Liver (tissue), 7 donors: ENCODE measurements at regions not wholly inside any gene's neighbourhood (a gene's known extent, or its start where the extent isn't known, plus 50 kb on each side); places are given as distances from the start of the nearest gene placed in this dataset.

ENCODE experiments used
- DNase-seq: peaks from one replicate; pipeline ENCODE4 v3.0.0-alpha.2; 2017; ENCODE audit warnings: low spot score
- H3K27ac ChIP-seq, 2 donors: one replicate each; pipeline ENCODE4 v1.7.0; 2013; ENCODE audit warnings: inconsistent platforms in 2 of 2, low read length in 2 of 2, control low read depth in 1 of 2, low read depth in 1 of 2, mild to moderate bottlenecking in 1 of 2
- H3K27me3 ChIP-seq, 4 donors: one replicate each; pipeline versions ENCODE4 v1.6.1 to v1.7.0; 2013; ENCODE audit warnings: low read length in 3 of 4, inconsistent platforms in 1 of 4, mild to moderate bottlenecking in 1 of 4, moderate library complexity in 1 of 4; ENCODE audit not compliant: control insufficient read depth in 4 of 4, insufficient read depth in 4 of 4
- H3K36me3 ChIP-seq, 4 donors: one replicate each; pipeline versions ENCODE4 v1.6.1 to v1.7.0; 2013; ENCODE audit warnings: low read length in 3 of 4, mild to moderate bottlenecking in 3 of 4, low read depth in 1 of 4, moderate library complexity in 1 of 4; ENCODE audit not compliant: control insufficient read depth in 4 of 4, insufficient read depth in 3 of 4
- H3K4me1 ChIP-seq, 4 donors: one replicate each; pipeline versions ENCODE4 v1.6.1 to v1.7.0; 2013; ENCODE audit warnings: low read length in 3 of 4, mild to moderate bottlenecking in 3 of 4, moderate library complexity in 1 of 4; ENCODE audit not compliant: control insufficient read depth in 4 of 4, insufficient read depth in 4 of 4
- H3K4me3 ChIP-seq, 3 donors: one replicate each; pipeline versions ENCODE4 v1.6.1 to v1.7.0; 2013; ENCODE audit warnings: low read length in 3 of 3, control low read depth in 1 of 3, low read depth in 1 of 3, mild to moderate bottlenecking in 1 of 3
- H3K9ac ChIP-seq, 2 donors: one replicate each; pipeline ENCODE4 v1.7.0; 2013; ENCODE audit warnings: low read length in 2 of 2, mild to moderate bottlenecking in 2 of 2, moderate library complexity in 2 of 2, control low read depth in 1 of 2, low read depth in 1 of 2
- H3K9me3 ChIP-seq, 4 donors: one replicate each; pipeline versions ENCODE4 v1.6.1 to v1.7.0; 2013; ENCODE audit warnings: low read length in 3 of 4; ENCODE audit not compliant: control insufficient read depth in 4 of 4
- FOXA1 ChIP-seq: IDR thresholded peaks from 2 replicates; pipeline ENCODE4 v1.6.1; 2016; ENCODE audit warnings: antibody characterized with exemption
- FOXA2 ChIP-seq: IDR thresholded peaks from 2 replicates; pipeline ENCODE4 v1.6.1; 2016; ENCODE audit warnings: antibody characterized with exemption
- GABPA ChIP-seq, 2 donors: IDR thresholded peaks in 1 of 2; conservative IDR thresholded peaks in 1 of 2; 2 replicates each; pipeline ENCODE4 v1.6.1; 2016; ENCODE audit warnings: antibody characterized with exemption in 2 of 2, mild to moderate bottlenecking in 1 of 2, moderate library complexity in 1 of 2
- HNF4A ChIP-seq, 2 donors: conservative IDR thresholded peaks; 2 replicates each; pipeline ENCODE4 v1.6.1; 2016; ENCODE audit warnings: antibody characterized with exemption in 2 of 2, mild to moderate bottlenecking in 2 of 2
- HNF4G ChIP-seq: IDR thresholded peaks from 2 replicates; pipeline ENCODE4 v1.6.1; 2016; ENCODE audit warnings: antibody characterized with exemption
- JUND ChIP-seq, 2 donors: IDR thresholded peaks; 2 replicates each; pipeline ENCODE4 v1.6.1; 2016; ENCODE audit warnings: antibody characterized with exemption in 2 of 2
- MAX ChIP-seq: IDR thresholded peaks from 2 replicates; pipeline ENCODE4 v1.6.1; 2016; ENCODE audit warnings: antibody characterized with exemption
- RAD21 ChIP-seq, 2 donors: IDR thresholded peaks; 2 replicates each; pipeline ENCODE4 v1.6.1; 2016; ENCODE audit warnings: antibody characterized with exemption in 2 of 2, mild to moderate bottlenecking in 2 of 2
- REST ChIP-seq: IDR thresholded peaks from 2 replicates; pipeline ENCODE4 v1.6.1; 2016; ENCODE audit warnings: antibody characterized with exemption, mild to moderate bottlenecking
- RXRA ChIP-seq, 2 donors: IDR thresholded peaks; 2 replicates each; pipeline ENCODE4 v1.6.1; 2017 to 2018; ENCODE audit warnings: antibody characterized with exemption in 2 of 2, mild to moderate bottlenecking in 1 of 2
- SP1 ChIP-seq: IDR thresholded peaks from 2 replicates; pipeline ENCODE4 v1.6.1; 2018; ENCODE audit warnings: antibody characterized with exemption, mild to moderate bottlenecking
- TAF1 ChIP-seq: conservative IDR thresholded peaks from 2 replicates; pipeline ENCODE4 v1.6.1; 2016; ENCODE audit warnings: antibody characterized with exemption, mild to moderate bottlenecking
- YY1 ChIP-seq: IDR thresholded peaks from 2 replicates; pipeline ENCODE4 v1.6.1; 2016; ENCODE audit warnings: antibody characterized with exemption, mild to moderate bottlenecking
- ZBTB33 ChIP-seq: IDR thresholded peaks from 2 replicates; pipeline ENCODE4 v1.6.1; 2016; ENCODE audit warnings: antibody characterized with exemption
- WGBS: extraction: QIAGEN DNeasy Blood & Tissue Kit; methylation state at CpG from one replicate; pipeline ENCODE4 v1.1.7; 2013; 5-methylcytosine and 5-hydroxymethylcytosine counted together
- donor health status: healthy.
- donor health status: healthy.
- donor health status: healthy.
- donor health status: healthy.

- Histone ChIP-seq H3K27me3 (no peaks in the 10 kb centered on the region), H3K27ac (no peak overlapping the region), H3K4me3 (no peak overlapping the region), H3K9me3 (no peaks in the 10 kb centered on the region), H3K9ac (no peak overlapping the region), H3K36me3 (no peaks in the 10 kb centered on the region), H3K4me1 (no peaks in the 10 kb centered on the region)
- DNase-seq: no peak
- TF ChIP-seq REST (no peak), RXRA (IDR thresholded peaks at IDR 0.05) (no peak)
These were observed 467.0 kb downstream of the HTR1A start for GRCh38 chr5:63495225-63495624.

GRCh38 chr5:63483338-63483737 lies 478.9 kb downstream of the HTR1A start:
- no peaks in the 10 kb centered on the region for H3K4me1 ChIP-seq
- no peak overlapping the region for H3K9ac ChIP-seq
- no peaks in the 10 kb centered on the region for H3K36me3 ChIP-seq
- no peak for TF ChIP-seq TAF1
- TF ChIP-seq JUND (IDR thresholded peaks at IDR 0.05): no peak
- no peak for TF ChIP-seq FOXA1
- TF ChIP-seq ZBTB33: no peak
- TF ChIP-seq GABPA (IDR thresholded peaks at IDR 0.05 in 1 of 2, conservative IDR thresholded peaks at IDR 0.05 in 1 of 2): no peak
- no peak for TF ChIP-seq MAX
- no peak for TF ChIP-seq SP1
- TF ChIP-seq RAD21 (IDR thresholded peaks at IDR 0.05): no peak
- no peak for TF ChIP-seq HNF4A (conservative IDR thresholded peaks at IDR 0.05)
- no peak for TF ChIP-seq YY1
- H3K9me3 ChIP-seq: no peaks in the 10 kb centered on the region
- no peak for DNase-seq
- no peak overlapping the region for H3K4me3 ChIP-seq
- WGBS: 62% methylated on average over 1 of the region's 1 CpG
- H3K27me3 ChIP-seq: no peaks in the 10 kb centered on the region
- no peak overlapping the region for H3K27ac ChIP-seq

GRCh38 chr5:63473335-63473967 lies 488.8 kb downstream of the HTR1A start:
- no peaks in the 10 kb centered on the region for H3K36me3 ChIP-seq
- 64% methylated on average over 1 of the region's 1 CpG for WGBS
- TF ChIP-seq JUND (IDR thresholded peaks at IDR 0.05) (no peak), GABPA (IDR thresholded peaks at IDR 0.05 in 1 of 2, conservative IDR thresholded peaks at IDR 0.05 in 1 of 2) (no peak), MAX (no peak), FOXA2 (no peak), RXRA (IDR thresholded peaks at IDR 0.05) (no peak), HNF4A (conservative IDR thresholded peaks at IDR 0.05) (no peak), HNF4G (no peak), YY1 (no peak), TAF1 (no peak), REST (no peak), ZBTB33 (no peak)
- H3K4me1 ChIP-seq: no peaks in the 10 kb centered on the region
- H3K9me3 ChIP-seq: peaks cover 0 to 4% (median 0%) of the 10 kb centered on the region in 4 donors
- H3K9ac ChIP-seq: no peak overlapping the region
- H3K27ac ChIP-seq: no peak overlapping the region
- no peak for DNase-seq
- no peaks in the 10 kb centered on the region for H3K27me3 ChIP-seq
- no peak overlapping the region for H3K4me3 ChIP-seq
